ENCODE measurements at regions not wholly inside any gene's neighbourhood (a gene's known extent, or its start where the extent isn't known, plus 50 kb on each side); places are given as distances from the start of the nearest gene placed in this dataset.

- no peaks in the 10 kb centered on the region for H3K4me1 Mint-ChIP-seq
- peaks cover 56% of the 10 kb centered on the region for H3K9me3 Mint-ChIP-seq
- H3K4me3 Mint-ChIP-seq: no peak overlapping the region
- H3K27me3 Mint-ChIP-seq (ENCODE audit: low read depth): no peaks in the 10 kb centered on the region
- no peak for TF ChIP-seq CTCF (IDR thresholded peaks at IDR 0.05; ENCODE audit: unreplicated experiment in 3 of 3)
- H3K36me3 Mint-ChIP-seq (ENCODE audit: low read depth): no peaks in the 10 kb centered on the region
- H3K27ac Mint-ChIP-seq: no peak overlapping the region
Measured at GRCh38 chr18:14914771-14915170, 166.8 kb downstream of the ANKRD30B start.

GRCh38 chr18:14916181-14916580 lies 168.2 kb downstream of the ANKRD30B start:
- Mint-ChIP-seq H3K4me3 (no peak overlapping the region), H3K4me1 (no peaks in the 10 kb centered on the region), H3K27ac (no peak overlapping the region), H3K36me3 (ENCODE audit: low read depth) (no peaks in the 10 kb centered on the region), H3K9me3 (peaks cover 56% of the 10 kb centered on the region), H3K27me3 (ENCODE audit: low read depth) (no peaks in the 10 kb centered on the region)
- TF ChIP-seq CTCF (IDR thresholded peaks at IDR 0.05; ENCODE audit: unreplicated experiment in 3 of 3): no peak

- no peaks in the 10 kb centered on the region for H3K4me1 Mint-ChIP-seq
- no peak overlapping the region for H3K27ac Mint-ChIP-seq
- H3K27me3 Mint-ChIP-seq (ENCODE audit: low read depth): no peaks in the 10 kb centered on the region
- H3K4me3 Mint-ChIP-seq: no peak overlapping the region
- peaks cover 56% of the 10 kb centered on the region for H3K9me3 Mint-ChIP-seq
- H3K36me3 Mint-ChIP-seq (ENCODE audit: low read depth): peaks cover 2% of the 10 kb centered on the region
- no peak for TF ChIP-seq CTCF (IDR thresholded peaks at IDR 0.05; ENCODE audit: unreplicated experiment in 3 of 3)
Measured at GRCh38 chr18:14916851-14917250, 168.9 kb downstream of the ANKRD30B start.

GRCh38 chr18:14917311-14917710 lies 169.3 kb downstream of the ANKRD30B start:
- TF ChIP-seq CTCF (IDR thresholded peaks at IDR 0.05; ENCODE audit: unreplicated experiment in 3 of 3): no peak
- Mint-ChIP-seq H3K27ac (no peak overlapping the region), H3K9me3 (peaks cover 55% of the 10 kb centered on the region), H3K36me3 (ENCODE audit: low read depth) (peaks cover 4% of the 10 kb centered on the region), H3K4me3 (no peak overlapping the region), H3K4me1 (no peaks in the 10 kb centered on the region), H3K27me3 (ENCODE audit: low read depth) (no peaks in the 10 kb centered on the region)

- Mint-ChIP-seq H3K4me3 (no peak overlapping the region), H3K36me3 (ENCODE audit: low read depth) (peaks cover 8% of the 10 kb centered on the region), H3K9me3 (peaks cover 55% of the 10 kb centered on the region), H3K27me3 (ENCODE audit: low read depth) (no peaks in the 10 kb centered on the region), H3K27ac (no peak overlapping the region), H3K4me1 (no peaks in the 10 kb centered on the region)
- no peak for TF ChIP-seq CTCF (IDR thresholded peaks at IDR 0.05; ENCODE audit: unreplicated experiment in 3 of 3)
Measured at GRCh38 chr18:14919666-14920065, 171.7 kb downstream of the ANKRD30B start.

- Mint-ChIP-seq H3K36me3 (ENCODE audit: low read depth) (peaks cover 12% of the 10 kb centered on the region), H3K4me1 (no peaks in the 10 kb centered on the region), H3K4me3 (no peak overlapping the region), H3K27me3 (ENCODE audit: low read depth) (no peaks in the 10 kb centered on the region), H3K27ac (no peak overlapping the region), H3K9me3 (peaks cover 62% of the 10 kb centered on the region)
- TF ChIP-seq CTCF (IDR thresholded peaks at IDR 0.05; ENCODE audit: unreplicated experiment in 3 of 3): no peak
Measured at GRCh38 chr18:14921031-14921430, 173.1 kb downstream of the ANKRD30B start.

Data from nephron (organoid).